ENCODE measurements at regions not wholly inside any gene's neighbourhood (a gene's known extent, or its start where the extent isn't known, plus 50 kb on each side); places are given as distances from the start of the nearest gene placed in this dataset.
"Not testable (repeated sequence)": the region's sequence is repeated elsewhere in the genome, so short reads cannot be mapped to it uniquely, and the experiment has no call there.

- DNase-seq = no peak
These were observed 173.0 kb downstream of the EBLN2 start for GRCh38 chr3:73234354-73235014.

GRCh38 chr3:73235768-73236167 lies 174.3 kb downstream of the EBLN2 start:
- DNase-seq = no peak

GRCh38 chr3:73236867-73237266 lies 175.4 kb downstream of the EBLN2 start:
- DNase-seq = no peak

DNA sequence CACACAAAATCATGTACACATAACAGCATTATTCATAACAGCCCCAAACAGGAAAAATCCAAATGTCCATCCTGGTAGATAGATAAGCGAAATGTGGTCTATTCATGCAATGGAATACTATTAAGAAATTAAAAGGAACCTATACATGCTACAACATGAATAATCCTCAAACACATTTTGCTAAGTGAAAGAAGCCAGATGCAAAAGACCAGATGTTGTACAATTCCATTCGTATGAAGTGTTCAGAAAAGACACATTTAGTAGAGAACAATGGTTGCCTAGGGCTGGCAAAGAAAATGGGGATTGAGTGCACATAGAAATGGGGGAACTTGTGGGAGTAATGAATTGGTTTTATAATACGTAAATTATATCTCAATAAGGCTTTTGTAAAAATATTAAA lies 182.3 kb downstream of the EBLN2 start:
- DNase-seq = no peak

GRCh38 chr3:73245459-73245858 lies 184.0 kb downstream of the EBLN2 start:
- no peak for DNase-seq

DNA sequence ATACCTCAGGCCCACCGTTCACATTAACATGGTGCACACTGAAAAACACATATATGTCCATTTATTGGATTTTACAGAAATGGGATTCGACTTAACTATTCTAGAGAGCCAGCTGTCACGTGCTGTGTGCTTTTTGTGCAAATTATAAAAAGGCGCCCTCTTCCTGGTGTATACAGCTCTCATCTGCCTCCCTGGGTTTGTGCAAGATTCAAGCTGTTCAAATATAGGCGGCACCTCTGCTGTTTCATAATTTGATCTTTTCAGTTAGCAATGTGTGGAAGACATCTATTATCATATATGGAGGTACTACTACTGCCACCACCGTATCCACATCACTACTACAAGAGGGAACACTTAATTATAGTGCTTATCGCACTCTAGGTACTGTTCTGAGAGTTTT lies 187.6 kb downstream of the EBLN2 start:
- DNase-seq = no peak

DNA sequence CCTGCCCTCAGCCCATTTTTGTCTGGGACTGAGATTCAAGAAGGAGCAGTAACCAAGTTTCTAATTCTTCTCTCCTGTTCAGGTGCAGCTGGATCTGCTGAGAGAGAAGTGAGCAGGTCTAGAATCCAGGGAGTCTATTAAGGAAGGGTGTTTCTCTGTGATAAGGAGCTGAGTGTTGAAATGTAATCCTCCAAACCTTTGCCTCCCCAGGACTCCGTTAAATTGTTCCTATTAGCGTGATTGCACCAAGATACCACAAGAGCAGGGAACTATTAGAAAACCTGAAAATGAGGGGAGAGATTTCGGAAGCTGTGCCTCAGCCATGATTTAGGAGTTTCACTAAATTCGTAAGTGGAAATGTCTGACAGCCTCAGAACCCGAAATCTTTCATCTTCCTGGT lies 192.6 kb downstream of the EBLN2 start:
- DNase-seq = no peak

GRCh38 chr3:73255609-73256029 lies 194.2 kb downstream of the EBLN2 start:
- no peak for DNase-seq

GRCh38 chr3:73257186-73257585 lies 195.7 kb downstream of the EBLN2 start:
- no peak for DNase-seq

DNA sequence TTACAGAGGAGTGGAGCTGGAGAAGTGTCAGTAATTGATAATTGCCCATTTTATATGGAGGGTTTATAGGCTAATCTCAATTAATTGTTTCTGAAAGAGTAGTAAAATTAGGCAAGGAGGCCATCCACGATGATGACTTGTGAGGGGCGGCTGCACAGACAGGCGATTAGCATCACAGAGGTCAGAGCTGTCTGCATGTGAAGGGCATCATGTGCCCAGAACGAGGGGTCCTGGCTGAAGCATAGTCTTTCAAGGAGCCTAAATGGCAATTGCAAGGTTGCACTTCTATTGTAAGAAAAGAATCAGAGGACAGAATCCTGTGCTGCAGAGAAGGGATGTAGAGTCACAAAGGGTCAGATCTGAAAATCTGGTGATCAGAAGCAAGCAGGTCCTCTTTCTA lies 196.6 kb downstream of the EBLN2 start:
- DNase-seq = no peak

- DNase-seq = no peak
These were observed 197.8 kb downstream of the EBLN2 start for GRCh38 chr3:73259291-73259690.

GRCh38 chr3:73259856-73260255 lies 198.4 kb downstream of the EBLN2 start:
- DNase-seq = no peak

DNA sequence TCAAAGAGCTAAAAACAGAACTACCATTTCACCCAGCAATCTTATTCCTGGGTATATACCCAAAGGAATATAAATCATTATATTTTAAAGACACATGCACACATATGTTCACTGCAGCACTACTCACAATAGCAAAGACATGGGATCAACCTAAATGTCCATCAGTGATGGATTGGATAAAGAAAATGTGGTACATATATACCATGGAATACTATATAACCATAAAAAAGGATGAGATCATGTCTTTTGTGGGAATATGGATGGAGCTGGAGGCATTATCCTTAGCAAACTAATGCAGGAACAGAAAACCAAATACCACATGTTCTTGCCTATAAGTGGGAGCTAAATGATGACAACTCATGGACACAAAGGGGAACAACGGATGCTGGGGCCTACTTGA lies 205.1 kb downstream of the EBLN2 start:
- DNase-seq = not testable (repeated sequence)

GRCh38 chr3:73269126-73269525 lies 207.7 kb downstream of the EBLN2 start:
- not testable (repeated sequence) for DNase-seq

DNA sequence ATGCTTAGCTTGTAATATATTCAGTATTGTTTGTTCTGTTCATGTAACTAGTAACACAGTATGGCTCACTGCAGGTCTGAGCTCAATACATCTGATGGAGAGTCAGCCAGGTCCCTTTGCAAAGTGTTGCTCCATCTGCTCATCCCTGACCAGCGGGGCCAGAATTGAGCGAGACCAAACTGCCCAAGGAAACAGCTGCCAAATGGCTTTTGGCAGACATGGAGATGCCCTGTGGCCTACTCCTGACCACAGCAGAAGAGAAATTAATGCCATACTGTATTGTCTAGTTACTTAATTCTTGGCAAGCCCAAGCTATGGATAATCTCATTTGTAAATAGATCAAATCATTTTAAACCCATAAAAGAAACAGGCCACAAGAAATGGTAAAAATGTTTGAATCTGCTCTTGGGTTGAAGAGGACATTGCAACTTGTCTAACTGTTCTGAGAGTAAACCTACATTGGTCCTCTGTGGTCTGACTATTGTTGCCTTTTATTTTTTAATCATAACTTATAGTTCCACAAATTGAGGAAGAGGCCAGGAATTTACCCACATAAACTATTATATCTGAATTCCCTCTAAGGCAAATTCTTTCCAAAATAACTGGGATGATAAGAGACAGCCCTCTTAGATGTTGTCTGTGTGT lies 209.5 kb downstream of the EBLN2 start:
- no peak for DNase-seq

DNA sequence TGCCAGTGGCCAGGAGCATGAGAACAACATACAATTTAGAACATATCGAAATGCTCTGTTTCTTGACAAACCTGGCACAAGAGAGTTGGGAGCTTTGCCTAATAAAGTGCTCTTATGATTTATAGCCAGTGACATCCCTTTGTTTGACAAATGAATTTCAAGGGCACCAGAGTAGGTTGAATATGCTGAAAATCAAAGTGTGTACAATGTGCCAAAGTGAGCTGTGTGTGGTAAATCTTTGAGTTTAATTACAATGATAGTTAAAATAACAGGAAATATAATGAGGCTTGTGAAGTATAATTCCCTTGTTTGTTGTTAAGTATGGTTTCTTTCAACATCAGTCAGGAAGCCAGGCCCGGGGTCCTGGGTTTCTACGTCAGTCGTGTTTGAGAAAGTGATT lies 211.9 kb downstream of the EBLN2 start:
- no peak for DNase-seq

- no peak for DNase-seq
These were observed 219.3 kb downstream of the EBLN2 start for GRCh38 chr3:73280746-73281145.

DNA sequence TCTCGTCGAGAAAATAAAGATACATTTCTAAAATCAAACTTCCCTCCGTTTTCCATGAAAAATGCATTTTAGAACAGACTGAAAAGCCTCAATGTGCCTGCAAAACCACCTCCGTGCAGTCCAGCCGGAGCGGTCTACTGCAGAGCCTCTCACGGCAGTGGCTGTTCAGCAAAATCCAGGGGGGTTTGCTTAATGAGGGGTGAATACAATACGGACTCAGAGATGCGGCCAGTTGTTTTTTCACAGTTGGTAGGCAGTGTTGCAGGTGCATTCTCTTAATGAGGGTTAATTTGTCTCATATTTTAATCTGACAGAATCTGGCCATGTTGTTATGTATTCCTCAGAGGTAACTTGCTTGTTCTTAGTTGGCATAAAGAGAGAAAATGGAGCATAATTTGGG lies 223.0 kb downstream of the EBLN2 start:
- no peak for DNase-seq

- DNase-seq = no peak
These were observed 230.1 kb downstream of the EBLN2 start for GRCh38 chr3:73291541-73291940.

GRCh38 chr3:73292220-73292619 lies 230.8 kb downstream of the EBLN2 start:
- DNase-seq = no peak

- DNase-seq = no peak
These were observed 233.1 kb downstream of the EBLN2 start for GRCh38 chr3:73294537-73294936.

DNA sequence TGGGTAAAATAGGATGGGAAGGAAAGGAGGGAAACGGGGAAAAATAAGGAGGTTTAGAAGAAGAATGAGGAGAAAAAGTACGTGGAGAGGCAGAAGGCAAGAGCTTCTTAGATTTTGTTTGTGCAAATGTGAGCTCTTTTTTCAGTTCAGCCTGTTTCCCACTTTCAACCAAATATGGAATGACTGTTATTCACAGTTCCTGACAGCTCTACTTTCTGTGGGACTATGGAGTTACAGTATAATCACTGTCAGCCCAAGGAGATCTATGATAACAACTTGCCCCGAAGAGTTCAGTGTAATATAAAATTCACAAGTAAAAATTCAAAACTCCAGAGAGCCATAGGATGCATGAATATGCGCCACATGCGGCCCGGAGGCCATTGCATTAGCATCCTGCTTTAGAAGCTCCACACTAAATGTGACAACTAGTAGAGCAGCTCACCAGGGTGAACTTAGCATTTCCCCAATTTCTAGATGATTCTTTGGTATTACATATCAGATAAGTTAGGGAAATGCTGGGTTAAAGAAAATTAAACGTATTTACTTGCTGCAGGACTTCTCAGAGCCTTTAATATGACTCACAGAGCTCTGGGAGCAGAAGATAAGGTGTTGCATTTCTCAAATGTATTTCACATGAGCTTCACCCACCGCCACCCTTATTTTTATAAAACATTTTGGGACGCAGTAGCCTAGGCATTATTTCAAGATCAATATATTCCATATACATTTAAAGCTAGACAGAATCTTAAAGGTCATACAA lies 234.6 kb downstream of the EBLN2 start:
- no peak for DNase-seq

DNA sequence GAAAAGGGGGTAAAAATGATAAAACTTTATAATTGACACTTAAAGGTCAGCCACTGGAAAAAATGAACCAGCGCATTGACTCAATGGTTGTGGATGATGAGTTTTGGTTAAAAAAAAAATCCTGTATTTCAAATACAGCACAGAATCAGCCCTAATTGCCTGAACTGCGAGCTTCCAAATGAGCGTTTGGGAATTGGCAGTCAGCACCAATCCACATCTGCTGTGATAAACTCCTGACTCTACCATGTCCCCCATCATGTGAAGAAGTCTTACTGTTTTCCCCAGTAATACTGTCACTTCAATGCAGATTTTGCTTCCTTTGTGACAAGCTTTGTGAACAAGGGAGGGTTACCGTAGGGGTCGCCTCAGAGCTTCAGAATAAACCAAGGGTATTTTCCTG lies 235.4 kb downstream of the EBLN2 start:
- DNase-seq = no peak
